ENCODE measurements at regions not wholly inside any gene's neighbourhood (a gene's known extent, or its start where the extent isn't known, plus 50 kb on each side); places are given as distances from the start of the nearest gene placed in this dataset.

GRCh38 chr18:43507842-43508481 is 230.7 kb upstream of the SYT4 start:
- ATAC-seq (no peak), DNase-seq (no peak)
- Mint-ChIP-seq H3K36me3 (ENCODE audit: insufficient read depth) (no peaks in the 10 kb centered on the region), H3K27me3 (ENCODE audit: low read depth) (no peaks in the 10 kb centered on the region), H3K4me3 (no peak overlapping the region), H3K9me3 (peaks cover 45% of the 10 kb centered on the region), H3K4me1 (ENCODE audit: low read depth) (no peaks in the 10 kb centered on the region)

GRCh38 chr18:43514747-43515146 is 237.5 kb upstream of the SYT4 start:
- Mint-ChIP-seq H3K36me3 (ENCODE audit: insufficient read depth) (no peaks in the 10 kb centered on the region), H3K4me3 (no peak overlapping the region), H3K9me3 (peaks cover 21% of the 10 kb centered on the region), H3K4me1 (ENCODE audit: low read depth) (no peaks in the 10 kb centered on the region), H3K27me3 (ENCODE audit: low read depth) (no peaks in the 10 kb centered on the region)
- DNase-seq (no peak), ATAC-seq (no peak)

GRCh38 chr18:43515481-43515880 is 238.2 kb upstream of the SYT4 start:
- Mint-ChIP-seq H3K4me1 (ENCODE audit: low read depth) (no peaks in the 10 kb centered on the region), H3K36me3 (ENCODE audit: insufficient read depth) (no peaks in the 10 kb centered on the region), H3K9me3 (peaks cover 13% of the 10 kb centered on the region), H3K4me3 (no peak overlapping the region), H3K27me3 (ENCODE audit: low read depth) (no peaks in the 10 kb centered on the region)
- ATAC-seq (no peak), DNase-seq (no peak)

- DNase-seq (no peak), ATAC-seq (no peak)
- Mint-ChIP-seq H3K36me3 (ENCODE audit: insufficient read depth) (no peaks in the 10 kb centered on the region), H3K27me3 (ENCODE audit: low read depth) (no peaks in the 10 kb centered on the region), H3K4me1 (ENCODE audit: low read depth) (no peaks in the 10 kb centered on the region), H3K9me3 (no peaks in the 10 kb centered on the region), H3K4me3 (no peak overlapping the region)
These were observed 247.0 kb upstream of the SYT4 start for GRCh38 chr18:43524260-43524659.

- ATAC-seq, result no peak
- no peaks in the 10 kb centered on the region for H3K27me3 Mint-ChIP-seq (ENCODE audit: low read depth)
- no peaks in the 10 kb centered on the region for H3K36me3 Mint-ChIP-seq (ENCODE audit: insufficient read depth)
- no peak overlapping the region for H3K4me3 Mint-ChIP-seq
- H3K4me1 Mint-ChIP-seq (ENCODE audit: low read depth), result no peaks in the 10 kb centered on the region
- no peak for DNase-seq
- no peaks in the 10 kb centered on the region for H3K9me3 Mint-ChIP-seq
These were observed 247.9 kb upstream of the SYT4 start for GRCh38 chr18:43525169-43525568.

DNA sequence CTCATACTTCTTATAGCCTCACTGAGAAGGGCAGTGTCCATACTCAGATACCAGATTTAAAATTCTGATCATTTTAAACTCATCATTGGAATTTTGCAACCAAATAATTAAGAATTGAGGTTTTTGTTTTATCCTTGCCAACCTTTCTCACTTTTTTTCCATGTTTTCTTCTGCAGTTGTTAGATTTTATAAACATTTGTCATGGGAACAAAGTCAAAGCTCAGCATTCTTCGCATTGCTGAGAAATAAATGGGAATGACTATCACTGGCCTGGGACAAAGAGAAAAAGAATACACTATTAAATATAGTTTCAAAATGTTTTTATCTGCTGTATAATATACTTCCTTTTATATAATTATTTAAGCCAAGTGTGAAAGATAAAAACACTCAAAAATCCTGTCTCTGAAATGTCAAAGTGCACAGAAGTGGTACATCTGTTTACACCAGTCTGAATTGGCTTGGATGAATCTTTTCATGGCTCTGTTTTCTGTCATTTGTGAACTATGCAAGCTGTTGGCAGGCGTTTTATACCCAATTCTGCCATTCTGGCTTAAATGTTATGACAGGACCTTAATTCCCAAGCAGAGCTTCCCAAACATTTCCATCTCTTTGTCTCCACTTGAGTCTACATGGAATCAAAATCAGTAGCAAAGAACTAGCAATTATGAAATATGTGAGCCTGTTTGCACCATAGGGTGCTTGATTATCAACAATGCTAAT is 249.3 kb upstream of the SYT4 start:
- no peak overlapping the region for H3K4me3 Mint-ChIP-seq
- no peaks in the 10 kb centered on the region for H3K4me1 Mint-ChIP-seq (ENCODE audit: low read depth)
- no peak for ATAC-seq
- no peak for DNase-seq
- no peaks in the 10 kb centered on the region for H3K36me3 Mint-ChIP-seq (ENCODE audit: insufficient read depth)
- H3K9me3 Mint-ChIP-seq, result peaks cover 4% of the 10 kb centered on the region
- H3K27me3 Mint-ChIP-seq (ENCODE audit: low read depth), result no peaks in the 10 kb centered on the region

- no peaks in the 10 kb centered on the region for H3K36me3 Mint-ChIP-seq (ENCODE audit: insufficient read depth)
- no peaks in the 10 kb centered on the region for H3K4me1 Mint-ChIP-seq (ENCODE audit: low read depth)
- no peak overlapping the region for H3K4me3 Mint-ChIP-seq
- ATAC-seq (no peak), DNase-seq (no peak)
- no peaks in the 10 kb centered on the region for H3K27me3 Mint-ChIP-seq (ENCODE audit: low read depth)
- peaks cover 4% of the 10 kb centered on the region for H3K9me3 Mint-ChIP-seq
These were observed 254.1 kb upstream of the SYT4 start for GRCh38 chr18:43531438-43531837.

DNA sequence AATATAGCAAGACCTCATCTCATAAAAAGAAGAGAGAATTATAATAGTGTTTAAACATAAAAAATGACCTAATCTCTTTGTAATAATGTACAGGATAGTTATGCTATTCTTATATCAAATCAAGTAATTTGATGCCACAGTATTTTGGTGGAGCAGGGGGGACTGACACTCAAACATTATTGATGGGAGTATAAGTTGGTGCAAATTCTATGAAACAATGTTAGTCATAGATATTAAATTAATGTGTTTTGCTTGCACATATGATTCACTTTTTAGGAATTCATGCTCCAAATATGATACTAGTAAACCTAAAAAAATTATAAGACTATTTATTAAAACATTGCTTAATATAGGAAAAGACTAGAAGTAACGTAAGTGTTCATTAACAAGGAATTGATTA is 256.1 kb upstream of the SYT4 start:
- Mint-ChIP-seq H3K36me3 (ENCODE audit: insufficient read depth) (no peaks in the 10 kb centered on the region), H3K9me3 (peaks cover 11% of the 10 kb centered on the region), H3K4me1 (ENCODE audit: low read depth) (no peaks in the 10 kb centered on the region), H3K27me3 (ENCODE audit: low read depth) (no peaks in the 10 kb centered on the region), H3K4me3 (no peak overlapping the region)
- DNase-seq (no peak), ATAC-seq (no peak)

DNA sequence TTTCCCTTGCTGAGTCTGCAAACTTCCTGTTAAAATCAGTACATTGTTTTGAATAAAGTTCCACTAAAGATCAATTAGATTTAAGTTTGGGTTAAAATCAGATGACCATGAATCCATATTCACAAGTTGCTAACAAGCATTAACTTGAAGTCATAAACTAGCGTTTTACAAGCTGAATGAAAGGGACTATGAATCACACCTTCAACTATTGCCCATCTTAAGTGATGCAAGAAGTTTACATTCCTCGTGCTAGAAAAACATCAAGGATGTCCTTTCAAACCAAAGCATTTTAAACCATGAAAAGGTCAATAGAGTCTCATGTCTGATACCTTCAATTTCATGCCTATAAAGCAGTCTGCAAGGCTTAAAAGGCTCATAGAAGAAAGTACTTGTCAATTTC is 257.2 kb upstream of the SYT4 start:
- Mint-ChIP-seq H3K4me1 (ENCODE audit: low read depth) (no peaks in the 10 kb centered on the region), H3K36me3 (ENCODE audit: insufficient read depth) (no peaks in the 10 kb centered on the region), H3K9me3 (peaks cover 11% of the 10 kb centered on the region), H3K4me3 (no peak overlapping the region), H3K27me3 (ENCODE audit: low read depth) (no peaks in the 10 kb centered on the region)
- ATAC-seq (no peak), DNase-seq (no peak)

- Mint-ChIP-seq H3K36me3 (ENCODE audit: insufficient read depth) (no peaks in the 10 kb centered on the region), H3K27me3 (ENCODE audit: low read depth) (no peaks in the 10 kb centered on the region), H3K9me3 (peaks cover 14% of the 10 kb centered on the region), H3K4me3 (no peak overlapping the region), H3K4me1 (ENCODE audit: low read depth) (no peaks in the 10 kb centered on the region)
- ATAC-seq (no peak), DNase-seq (no peak)
These were observed 262.6 kb upstream of the SYT4 start for GRCh38 chr18:43539862-43540261.

- ATAC-seq (no peak), DNase-seq (no peak)
- Mint-ChIP-seq H3K36me3 (ENCODE audit: insufficient read depth) (no peaks in the 10 kb centered on the region), H3K9me3 (peaks cover 10% of the 10 kb centered on the region), H3K27me3 (ENCODE audit: low read depth) (no peaks in the 10 kb centered on the region), H3K4me1 (ENCODE audit: low read depth) (no peaks in the 10 kb centered on the region), H3K4me3 (no peak overlapping the region)
These were observed 264.7 kb upstream of the SYT4 start for GRCh38 chr18:43542016-43542415.

GRCh38 chr18:43543236-43543635 is 265.9 kb upstream of the SYT4 start:
- DNase-seq, result no peak
- H3K4me3 Mint-ChIP-seq, result no peak overlapping the region
- H3K4me1 Mint-ChIP-seq (ENCODE audit: low read depth), result no peaks in the 10 kb centered on the region
- no peak for ATAC-seq
- H3K27me3 Mint-ChIP-seq (ENCODE audit: low read depth), result no peaks in the 10 kb centered on the region
- no peaks in the 10 kb centered on the region for H3K36me3 Mint-ChIP-seq (ENCODE audit: insufficient read depth)
- H3K9me3 Mint-ChIP-seq, result peaks cover 7% of the 10 kb centered on the region

DNA sequence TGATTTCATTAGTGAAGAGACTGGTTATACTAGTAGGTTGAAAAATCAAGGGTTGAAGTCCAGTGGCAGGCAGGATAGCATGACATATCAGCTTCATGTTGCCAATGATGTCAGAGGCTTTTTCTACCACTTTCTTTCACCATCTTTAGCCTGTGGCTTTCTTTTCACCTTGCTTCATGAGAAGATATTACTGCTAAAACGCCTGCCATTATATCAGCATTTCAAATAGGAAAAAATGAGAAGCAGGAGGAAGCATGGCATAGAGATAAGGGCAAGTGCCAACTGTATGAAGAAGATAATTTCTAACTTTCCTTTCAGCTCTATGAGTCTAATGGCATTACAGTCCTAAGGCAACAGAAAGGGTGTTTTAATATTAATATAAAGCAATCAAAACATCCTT is 270.2 kb upstream of the SYT4 start:
- DNase-seq, result no peak
- no peaks in the 10 kb centered on the region for H3K4me1 Mint-ChIP-seq (ENCODE audit: low read depth)
- peaks cover 12% of the 10 kb centered on the region for H3K9me3 Mint-ChIP-seq
- H3K4me3 Mint-ChIP-seq, result no peak overlapping the region
- no peaks in the 10 kb centered on the region for H3K36me3 Mint-ChIP-seq (ENCODE audit: insufficient read depth)
- no peaks in the 10 kb centered on the region for H3K27me3 Mint-ChIP-seq (ENCODE audit: low read depth)
- ATAC-seq, result no peak

DNA sequence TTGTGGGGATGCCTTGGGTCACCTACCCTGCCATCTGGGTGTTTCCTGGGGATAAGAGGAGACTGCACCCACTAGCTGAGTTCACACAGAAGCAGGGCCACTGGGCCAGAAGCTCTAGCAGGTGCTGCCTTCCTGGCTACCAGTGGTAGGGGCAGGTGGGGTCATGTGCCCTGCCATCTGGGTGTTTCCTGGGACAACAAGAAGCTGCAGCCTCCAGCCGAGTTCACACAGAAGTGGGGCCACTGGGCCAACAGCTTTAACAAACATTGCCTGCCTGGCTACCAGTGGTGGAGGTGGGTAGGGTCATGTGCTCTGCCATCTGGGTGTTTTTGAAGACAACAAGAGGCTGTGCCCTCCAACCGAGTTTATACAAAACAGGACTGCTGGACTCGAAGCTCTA is 282.2 kb upstream of the SYT4 start:
- no peak for DNase-seq
- no peak for ATAC-seq
- H3K36me3 Mint-ChIP-seq (ENCODE audit: insufficient read depth), result no peaks in the 10 kb centered on the region
- peaks cover 5% of the 10 kb centered on the region for H3K9me3 Mint-ChIP-seq
- H3K4me1 Mint-ChIP-seq (ENCODE audit: low read depth), result no peaks in the 10 kb centered on the region
- H3K27me3 Mint-ChIP-seq (ENCODE audit: low read depth), result no peaks in the 10 kb centered on the region
- H3K4me3 Mint-ChIP-seq, result no peak overlapping the region

DNA sequence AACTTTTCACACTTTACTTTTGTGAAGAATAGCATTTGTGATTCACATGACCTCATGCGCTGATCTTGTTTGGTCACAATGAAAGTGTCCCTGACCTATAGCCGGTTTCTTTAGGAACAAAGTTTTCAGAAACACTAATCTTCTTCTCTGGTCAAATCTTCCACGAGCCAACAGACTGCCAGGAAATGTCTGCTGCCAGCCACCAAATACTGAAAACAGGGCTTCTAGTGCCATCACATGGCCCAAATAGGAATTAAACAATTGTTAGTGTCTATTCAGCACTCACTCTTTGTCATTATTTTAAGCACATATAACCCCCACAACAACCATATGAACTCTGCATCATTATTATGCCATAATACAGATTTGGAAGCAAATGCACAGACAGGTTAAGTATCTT is 286.5 kb upstream of the SYT4 start:
- no peaks in the 10 kb centered on the region for H3K36me3 Mint-ChIP-seq (ENCODE audit: insufficient read depth)
- no peaks in the 10 kb centered on the region for H3K27me3 Mint-ChIP-seq (ENCODE audit: low read depth)
- H3K9me3 Mint-ChIP-seq, result peaks cover under 1% of the 10 kb centered on the region
- no peaks in the 10 kb centered on the region for H3K4me1 Mint-ChIP-seq (ENCODE audit: low read depth)
- no peak overlapping the region for H3K4me3 Mint-ChIP-seq
- DNase-seq, result no peak
- no peak for ATAC-seq

Measured in activated T-cell treated with anti-CD3 and anti-CD28 coated beads, Interleukin-2, amount 50 U/mL, for 4 hours (primary cell).